ENCODE measurements at regions not wholly inside any gene's neighbourhood (a gene's known extent, or its start where the extent isn't known, plus 50 kb on each side); places are given as distances from the start of the nearest gene placed in this dataset.

GRCh38 chr6:132179955-132180354 lies 221.3 kb downstream of the MOXD1 start:
- Histone ChIP-seq H3K4me3 (ENCODE audit: low read depth, low read length, poor library complexity, severe bottlenecking) (no peak overlapping the region), H3K27ac (ENCODE audit: low read depth, low read length, poor library complexity, severe bottlenecking) (no peak overlapping the region), H3K79me2 (ENCODE audit: insufficient read depth, low read depth, low read length) (no peaks in the 10 kb centered on the region), H2AFZ (ENCODE audit: low read length) (no peak overlapping the region), H4K20me1 (ENCODE audit: insufficient read depth, low read length) (no peaks in the 10 kb centered on the region), H3K4me1 (ENCODE audit: insufficient read depth, low read length, poor library complexity, severe bottlenecking) (no peaks in the 10 kb centered on the region), H3K36me3 (ENCODE audit: insufficient read depth, low read length) (no peaks in the 10 kb centered on the region), H3K9me3 (ENCODE audit: low read length) (peaks cover 13% of the 10 kb centered on the region), H3K4me2 (ENCODE audit: low read length) (no peak overlapping the region), H3K9me2 (ENCODE audit: insufficient read depth, low read length) (no peaks in the 10 kb centered on the region)
- intact Hi-C loops (cut with micrococcal nuclease; ENCODE audit: unreplicated experiment) = no loop called here
- POLR2A ChIA-PET = no interaction called here
- BruUV-seq (replicated peaks) = no TSS peak
- CTCF ChIA-PET (ENCODE audit: unreplicated experiment) = no interaction called here
- TF ChIP-seq EZH2phosphoT487 (IDR thresholded peaks at IDR 0.05; ENCODE audit: borderline replicate concordance, low read depth, low read length) = no peak
- TF ChIP-seq, protein P1, sequence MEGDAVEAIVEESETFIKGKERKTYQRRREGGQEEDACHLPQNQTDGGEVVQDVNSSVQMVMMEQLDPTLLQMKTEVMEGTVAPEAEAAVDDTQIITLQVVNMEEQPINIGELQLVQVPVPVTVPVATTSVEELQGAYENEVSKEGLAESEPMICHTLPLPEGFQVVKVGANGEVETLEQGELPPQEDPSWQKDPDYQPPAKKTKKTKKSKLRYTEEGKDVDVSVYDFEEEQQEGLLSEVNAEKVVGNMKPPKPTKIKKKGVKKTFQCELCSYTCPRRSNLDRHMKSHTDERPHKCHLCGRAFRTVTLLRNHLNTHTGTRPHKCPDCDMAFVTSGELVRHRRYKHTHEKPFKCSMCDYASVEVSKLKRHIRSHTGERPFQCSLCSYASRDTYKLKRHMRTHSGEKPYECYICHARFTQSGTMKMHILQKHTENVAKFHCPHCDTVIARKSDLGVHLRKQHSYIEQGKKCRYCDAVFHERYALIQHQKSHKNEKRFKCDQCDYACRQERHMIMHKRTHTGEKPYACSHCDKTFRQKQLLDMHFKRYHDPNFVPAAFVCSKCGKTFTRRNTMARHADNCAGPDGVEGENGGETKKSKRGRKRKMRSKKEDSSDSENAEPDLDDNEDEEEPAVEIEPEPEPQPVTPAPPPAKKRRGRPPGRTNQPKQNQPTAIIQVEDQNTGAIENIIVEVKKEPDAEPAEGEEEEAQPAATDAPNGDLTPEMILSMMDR (conservative IDR thresholded peaks at IDR 0.05; ENCODE audit: low read length) = no peak
- no peak for DNase-seq (ENCODE audit: low spot score)

- no peak overlapping the region for H2AFZ ChIP-seq (ENCODE audit: low read length)
- no peak for DNase-seq (ENCODE audit: low spot score)
- no peak for TF ChIP-seq EZH2phosphoT487 (IDR thresholded peaks at IDR 0.05; ENCODE audit: borderline replicate concordance, low read depth, low read length)
- TF ChIP-seq, protein P1 (conservative IDR thresholded peaks at IDR 0.05; ENCODE audit: low read length) = no peak
- H3K4me2 ChIP-seq (ENCODE audit: low read length) = no peak overlapping the region
- ChIA-PET CTCF (ENCODE audit: unreplicated experiment) (no interaction called here), POLR2A (no interaction called here)
- no peak overlapping the region for H3K4me3 ChIP-seq (ENCODE audit: low read depth, low read length, poor library complexity, severe bottlenecking)
- BruUV-seq (replicated peaks) = no TSS peak
- no peaks in the 10 kb centered on the region for H3K4me1 ChIP-seq (ENCODE audit: insufficient read depth, low read length, poor library complexity, severe bottlenecking)
- no peaks in the 10 kb centered on the region for H4K20me1 ChIP-seq (ENCODE audit: insufficient read depth, low read length)
- H3K79me2 ChIP-seq (ENCODE audit: insufficient read depth, low read depth, low read length) = no peaks in the 10 kb centered on the region
- H3K36me3 ChIP-seq (ENCODE audit: insufficient read depth, low read length) = no peaks in the 10 kb centered on the region
- H3K9me3 ChIP-seq (ENCODE audit: low read length) = peaks cover 20% of the 10 kb centered on the region; the same call in 1 of the 2 replicates
- no peak overlapping the region for H3K27ac ChIP-seq (ENCODE audit: low read depth, low read length, poor library complexity, severe bottlenecking)
- H3K9me2 ChIP-seq (ENCODE audit: insufficient read depth, low read length) = no peaks in the 10 kb centered on the region
- intact Hi-C loops (cut with micrococcal nuclease; ENCODE audit: unreplicated experiment) = no loop called here
These were observed 223.7 kb upstream of the CCN2 start for GRCh38 chr6:132174919-132175318.

DNA sequence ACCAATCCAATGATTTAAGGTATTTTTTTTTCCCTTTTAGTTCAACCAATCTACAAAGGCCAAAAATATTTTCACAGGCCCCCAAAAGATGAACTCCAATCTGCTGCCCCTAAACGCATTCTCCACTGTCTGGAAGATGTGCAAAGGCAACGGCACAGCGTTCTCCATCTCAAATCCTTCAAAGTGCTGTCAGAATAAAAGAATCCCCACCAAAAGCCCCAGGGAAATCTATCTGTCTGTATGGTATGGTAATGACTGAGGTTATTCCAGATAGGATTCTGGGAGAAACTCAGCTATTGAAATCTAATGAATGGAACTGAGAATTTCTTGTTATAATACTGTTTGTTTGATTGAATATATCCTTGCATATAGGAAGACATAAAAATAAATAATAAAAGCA lies 217.8 kb upstream of the CCN2 start:
- no TSS peak for BruUV-seq (replicated peaks)
- Histone ChIP-seq H3K4me3 (ENCODE audit: low read depth, low read length, poor library complexity, severe bottlenecking) (no peak overlapping the region), H2AFZ (ENCODE audit: low read length) (no peak overlapping the region), H4K20me1 (ENCODE audit: insufficient read depth, low read length) (no peaks in the 10 kb centered on the region), H3K79me2 (ENCODE audit: insufficient read depth, low read depth, low read length) (no peaks in the 10 kb centered on the region), H3K27ac (ENCODE audit: low read depth, low read length, poor library complexity, severe bottlenecking) (no peak overlapping the region), H3K4me2 (ENCODE audit: low read length) (no peak overlapping the region), H3K36me3 (ENCODE audit: insufficient read depth, low read length) (no peaks in the 10 kb centered on the region), H3K4me1 (ENCODE audit: insufficient read depth, low read length, poor library complexity, severe bottlenecking) (no peaks in the 10 kb centered on the region), H3K9me3 (ENCODE audit: low read length) (0 out of 2 replicates have a peak, but pooled peaks cover 4% of the 10 kb centered on the region), H3K9me2 (ENCODE audit: insufficient read depth, low read length) (no peaks in the 10 kb centered on the region)
- DNase-seq (ENCODE audit: low spot score) = no peak
- TF ChIP-seq, protein P1 (conservative IDR thresholded peaks at IDR 0.05; ENCODE audit: low read length) = no peak
- no peak for TF ChIP-seq EZH2phosphoT487 (IDR thresholded peaks at IDR 0.05; ENCODE audit: borderline replicate concordance, low read depth, low read length)
- POLR2A ChIA-PET = interaction anchor here (0.6 kb wide), 1 partner anchor 321 kb away, joined by 3 read pairs; no protein-coding TSS in a partner anchor
- CTCF ChIA-PET (ENCODE audit: unreplicated experiment) = no interaction called here
- intact Hi-C loops (cut with micrococcal nuclease; ENCODE audit: unreplicated experiment) = no loop called here
